NCI-H1694 (cell line): ENCODE measurements at regions not wholly inside any gene's neighbourhood (a gene's known extent, or its start where the extent isn't known, plus 50 kb on each side); places are given as distances from the start of the nearest gene placed in this dataset.
"Not testable (repeated sequence)": the region's sequence is repeated elsewhere in the genome, so short reads cannot be mapped to it uniquely, and the experiment has no call there.

Experiments
- DNase-seq: peaks from one replicate; lab custom pipeline; 2025; lab: John Stamatoyannopoulos, UW

- no peak for DNase-seq
These were observed 163.6 kb upstream of the SEMA6A start for GRCh38 chr5:116738239-116738614.

GRCh38 chr5:116736671-116737070 lies 162.0 kb upstream of the SEMA6A start:
- DNase-seq, result no peak

GRCh38 chr5:116733991-116734975 lies 159.7 kb upstream of the SEMA6A start:
- DNase-seq, result no peak

GRCh38 chr5:116732591-116732990 lies 158.0 kb upstream of the SEMA6A start:
- DNase-seq, result no peak

GRCh38 chr5:116731432-116731831 lies 156.8 kb upstream of the SEMA6A start:
- no peak for DNase-seq

GRCh38 chr5:116730706-116731105 lies 156.1 kb upstream of the SEMA6A start:
- DNase-seq, result no peak

- DNase-seq, result no peak
These were observed 155.6 kb upstream of the SEMA6A start for GRCh38 chr5:116730185-116730584.

- no peak for DNase-seq
These were observed 152.6 kb upstream of the SEMA6A start for GRCh38 chr5:116727248-116727647.

GRCh38 chr5:116726180-116726579 lies 151.6 kb upstream of the SEMA6A start:
- not testable (repeated sequence) for DNase-seq

- no peak for DNase-seq
These were observed 150.3 kb upstream of the SEMA6A start for GRCh38 chr5:116724971-116725370.

- DNase-seq, result no peak
These were observed 148.0 kb upstream of the SEMA6A start for GRCh38 chr5:116722651-116723050.

GRCh38 chr5:116719106-116719505 lies 144.5 kb upstream of the SEMA6A start:
- DNase-seq, result no peak

GRCh38 chr5:116718317-116718716 lies 143.7 kb upstream of the SEMA6A start:
- no peak for DNase-seq

- no peak for DNase-seq
These were observed 134.5 kb upstream of the SEMA6A start for GRCh38 chr5:116709082-116709481.

- not testable (repeated sequence) for DNase-seq
These were observed 130.5 kb upstream of the SEMA6A start for GRCh38 chr5:116705121-116705519.

GRCh38 chr5:116703941-116704340 lies 129.3 kb upstream of the SEMA6A start:
- DNase-seq, result no peak

GRCh38 chr5:116703328-116703727 lies 128.7 kb upstream of the SEMA6A start:
- no peak for DNase-seq

GRCh38 chr5:116702776-116703175 lies 128.2 kb upstream of the SEMA6A start:
- DNase-seq, result no peak

GRCh38 chr5:116699332-116699731 lies 124.7 kb upstream of the SEMA6A start:
- DNase-seq, result no peak

- DNase-seq, result no peak
These were observed 121.7 kb upstream of the SEMA6A start for GRCh38 chr5:116696366-116696765.

- no peak for DNase-seq
These were observed 121.1 kb upstream of the SEMA6A start for GRCh38 chr5:116695681-116696080.

- no peak for DNase-seq
These were observed 111.8 kb upstream of the SEMA6A start for GRCh38 chr5:116686438-116686837.

GRCh38 chr5:116685931-116686330 lies 111.3 kb upstream of the SEMA6A start:
- no peak for DNase-seq

- no peak for DNase-seq
These were observed 110.4 kb upstream of the SEMA6A start for GRCh38 chr5:116685069-116685468.
